AG09319 (cell line): ENCODE measurements at regions not wholly inside any gene's neighbourhood (a gene's known extent, or its start where the extent isn't known, plus 50 kb on each side); places are given as distances from the start of the nearest gene placed in this dataset.

Experiments
- DNase-seq: peaks from one replicate; pipeline ENCODE4 v3.0.0-alpha.2; 2010; ENCODE audit warnings: low read depth; ENCODE audit errors: extremely low read depth
- CTCF ChIP-seq: IDR thresholded peaks from 2 replicates; pipeline ENCODE4 v1.5.1; 2011; ENCODE audit warnings: low read depth, mild to moderate bottlenecking, inconsistent platforms, low read length, moderate library complexity

GRCh38 chr2:193943406-193943960 is 1713.5 kb upstream of the SLC39A10 start:
- DNase-seq: no peak
- no peak for TF ChIP-seq CTCF

- DNase-seq: no peak
- no peak for TF ChIP-seq CTCF
These were observed 1721.9 kb upstream of the SLC39A10 start for GRCh38 chr2:193935114-193935513.

GRCh38 chr2:193929131-193929530 is 1727.9 kb upstream of the SLC39A10 start:
- no peak for DNase-seq
- TF ChIP-seq CTCF: no peak

- no peak for DNase-seq
- no peak for TF ChIP-seq CTCF
These were observed 1712.8 kb upstream of the TMEFF2 start for GRCh38 chr2:193907561-193907960.

GRCh38 chr2:193900292-193900691 is 1705.6 kb upstream of the TMEFF2 start:
- DNase-seq: no peak
- no peak for TF ChIP-seq CTCF

- no peak for TF ChIP-seq CTCF
- no peak for DNase-seq
These were observed 1700.5 kb upstream of the TMEFF2 start for GRCh38 chr2:193895226-193895625.

- TF ChIP-seq CTCF: no peak
- no peak for DNase-seq
These were observed 1699.3 kb upstream of the TMEFF2 start for GRCh38 chr2:193894081-193894480.
